Vagina (tissue), 2 donors: ENCODE measurements at regions not wholly inside any gene's neighbourhood (a gene's known extent, or its start where the extent isn't known, plus 50 kb on each side); places are given as distances from the start of the nearest gene placed in this dataset.

ENCODE experiments used
- CTCF ChIP-seq, 3 experiments: fragments of 450-650 bp in 2 of 3; fragments of 200-600 bp in 1 of 3; sonication (generic) in 1 of 3; IDR thresholded peaks; one replicate each; pipeline ENCODE4 v1.5.1; 2017 to 2019; ENCODE audit warnings: antibody characterized with exemption in 3 of 3, mild to moderate bottlenecking in 2 of 3, moderate library complexity in 2 of 3
- POLR2A ChIP-seq, 2 donors: fragments of 450-650 bp; IDR thresholded peaks; one replicate each; pipeline ENCODE4 v1.6.1; 2017; ENCODE audit warnings: antibody characterized with exemption in 2 of 2, mild to moderate bottlenecking in 2 of 2, moderate library complexity in 2 of 2
- POLR2AphosphoS5 ChIP-seq, 2 donors: sonication (generic); formaldehyde crosslinking; IDR thresholded peaks; one replicate each; pipeline ENCODE4 v1.9.0; 2017; ENCODE audit warnings: antibody characterized with exemption in 2 of 2, mild to moderate bottlenecking in 2 of 2, low read depth in 1 of 2; ENCODE audit not compliant: insufficient read depth in 1 of 2

GRCh38 chr2:146651361-146651760 lies 1193.5 kb upstream of the ACVR2A start:
- no peak for TF ChIP-seq CTCF (IDR thresholded peaks at IDR 0.05)
- TF ChIP-seq POLR2AphosphoS5 (IDR thresholded peaks at IDR 0.05; ENCODE audit: insufficient read depth in 1 of 2, low read depth in 1 of 2), result no peak
- TF ChIP-seq POLR2A (IDR thresholded peaks at IDR 0.05), result no peak
